ENCODE measurements at regions not wholly inside any gene's neighbourhood (a gene's known extent, or its start where the extent isn't known, plus 50 kb on each side); places are given as distances from the start of the nearest gene placed in this dataset.

DNA sequence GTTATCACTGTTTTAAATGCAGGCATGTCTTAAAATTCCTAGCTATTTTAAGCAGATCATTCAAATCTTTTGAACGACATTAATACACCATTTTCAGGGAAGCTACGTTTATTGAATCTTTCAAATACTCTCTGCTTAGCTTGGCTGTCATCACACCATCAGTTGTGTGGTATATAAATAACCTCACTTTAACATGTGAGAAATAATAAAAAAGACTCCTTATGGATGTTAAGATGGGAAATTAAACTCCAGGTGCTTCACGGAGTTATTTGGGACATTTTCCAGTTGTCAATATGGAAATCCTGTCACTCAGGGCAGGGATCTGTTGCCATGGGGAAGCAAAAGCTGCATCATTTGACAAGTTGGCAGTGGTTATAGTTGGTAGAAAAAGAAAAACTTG lies 649.2 kb upstream of the CDH2 start:
- DNase-seq, result no peak
- TF ChIP-seq, protein P1, sequence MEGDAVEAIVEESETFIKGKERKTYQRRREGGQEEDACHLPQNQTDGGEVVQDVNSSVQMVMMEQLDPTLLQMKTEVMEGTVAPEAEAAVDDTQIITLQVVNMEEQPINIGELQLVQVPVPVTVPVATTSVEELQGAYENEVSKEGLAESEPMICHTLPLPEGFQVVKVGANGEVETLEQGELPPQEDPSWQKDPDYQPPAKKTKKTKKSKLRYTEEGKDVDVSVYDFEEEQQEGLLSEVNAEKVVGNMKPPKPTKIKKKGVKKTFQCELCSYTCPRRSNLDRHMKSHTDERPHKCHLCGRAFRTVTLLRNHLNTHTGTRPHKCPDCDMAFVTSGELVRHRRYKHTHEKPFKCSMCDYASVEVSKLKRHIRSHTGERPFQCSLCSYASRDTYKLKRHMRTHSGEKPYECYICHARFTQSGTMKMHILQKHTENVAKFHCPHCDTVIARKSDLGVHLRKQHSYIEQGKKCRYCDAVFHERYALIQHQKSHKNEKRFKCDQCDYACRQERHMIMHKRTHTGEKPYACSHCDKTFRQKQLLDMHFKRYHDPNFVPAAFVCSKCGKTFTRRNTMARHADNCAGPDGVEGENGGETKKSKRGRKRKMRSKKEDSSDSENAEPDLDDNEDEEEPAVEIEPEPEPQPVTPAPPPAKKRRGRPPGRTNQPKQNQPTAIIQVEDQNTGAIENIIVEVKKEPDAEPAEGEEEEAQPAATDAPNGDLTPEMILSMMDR (IDR thresholded peaks at IDR 0.05), result no peak
- Histone ChIP-seq H3K36me3 (no peaks in the 10 kb centered on the region), H3K4me1 (no peaks in the 10 kb centered on the region), H3K4me3 (no peak overlapping the region), H3K9me3 (no peaks in the 10 kb centered on the region), H3K27me3 (no peaks in the 10 kb centered on the region), H3K27ac (no peak overlapping the region)
- intact Hi-C loops (cut with DNase I; ENCODE audit: low total_unique reads), result no loop called here

DNA sequence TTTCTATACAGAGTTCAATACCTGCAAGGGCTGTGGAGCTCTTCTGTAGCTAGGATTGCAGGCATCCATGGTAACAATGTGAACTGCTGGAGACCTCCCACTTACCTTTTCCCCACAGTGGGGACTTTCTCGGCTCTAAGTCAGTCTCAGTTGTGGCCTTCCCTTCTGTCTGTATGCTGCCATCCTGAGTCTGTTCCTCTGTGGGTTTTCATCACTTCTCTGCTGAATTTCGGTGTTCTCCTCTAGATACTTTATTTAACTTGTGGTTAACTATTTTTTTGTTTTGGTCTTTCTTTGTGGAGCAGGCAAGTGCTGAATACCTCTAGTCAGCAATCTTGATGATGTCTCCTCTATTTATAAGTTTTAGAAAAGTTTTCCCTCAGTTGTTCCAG lies 647.2 kb upstream of the CDH2 start:
- TF ChIP-seq, protein P1 (IDR thresholded peaks at IDR 0.05), result no peak
- Histone ChIP-seq H3K4me3 (no peak overlapping the region), H3K9me3 (no peaks in the 10 kb centered on the region), H3K36me3 (no peaks in the 10 kb centered on the region), H3K27me3 (no peaks in the 10 kb centered on the region), H3K4me1 (no peaks in the 10 kb centered on the region), H3K27ac (no peak overlapping the region)
- intact Hi-C loops (cut with DNase I; ENCODE audit: low total_unique reads), result no loop called here
- no peak for DNase-seq

DNA sequence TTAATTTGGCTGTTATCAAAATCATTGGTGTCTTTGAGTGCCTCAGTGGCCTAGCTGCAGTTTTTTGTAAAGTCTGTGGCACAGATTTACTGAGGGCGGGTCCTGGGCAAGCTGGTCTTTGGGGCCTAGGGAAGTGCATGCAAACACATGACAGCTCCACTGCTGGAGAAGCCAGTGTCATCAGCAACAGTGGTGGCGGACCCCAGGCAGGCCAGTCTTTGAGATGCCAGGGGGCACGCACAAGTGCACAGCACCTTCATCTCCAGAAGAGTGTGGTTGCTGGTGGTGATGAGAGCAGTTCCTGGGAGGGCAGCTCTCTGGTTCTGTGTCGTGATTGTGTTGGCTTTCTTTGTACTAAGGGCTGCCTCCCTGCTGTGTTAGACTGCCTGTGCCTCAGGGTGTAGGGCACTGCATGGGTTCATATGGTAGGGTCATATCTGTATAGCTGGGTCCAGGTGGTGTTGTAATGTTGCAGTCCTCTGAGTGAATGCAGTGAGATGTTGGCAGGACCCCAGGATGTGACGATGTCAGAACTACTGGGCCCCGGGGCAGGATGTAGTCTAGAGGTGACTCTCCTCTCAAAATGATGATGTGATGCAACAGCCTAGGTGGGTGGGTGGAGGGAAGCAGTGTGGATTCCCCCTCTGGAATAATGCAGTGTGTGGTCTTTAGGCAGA lies 646.7 kb upstream of the CDH2 start:
- TF ChIP-seq, protein P1 (IDR thresholded peaks at IDR 0.05), result no peak
- Histone ChIP-seq H3K9me3 (no peaks in the 10 kb centered on the region), H3K27me3 (no peaks in the 10 kb centered on the region), H3K27ac (no peak overlapping the region), H3K4me1 (no peaks in the 10 kb centered on the region), H3K36me3 (no peaks in the 10 kb centered on the region), H3K4me3 (no peak overlapping the region)
- intact Hi-C loops (cut with DNase I; ENCODE audit: low total_unique reads), result no loop called here
- DNase-seq, result no peak

DNA sequence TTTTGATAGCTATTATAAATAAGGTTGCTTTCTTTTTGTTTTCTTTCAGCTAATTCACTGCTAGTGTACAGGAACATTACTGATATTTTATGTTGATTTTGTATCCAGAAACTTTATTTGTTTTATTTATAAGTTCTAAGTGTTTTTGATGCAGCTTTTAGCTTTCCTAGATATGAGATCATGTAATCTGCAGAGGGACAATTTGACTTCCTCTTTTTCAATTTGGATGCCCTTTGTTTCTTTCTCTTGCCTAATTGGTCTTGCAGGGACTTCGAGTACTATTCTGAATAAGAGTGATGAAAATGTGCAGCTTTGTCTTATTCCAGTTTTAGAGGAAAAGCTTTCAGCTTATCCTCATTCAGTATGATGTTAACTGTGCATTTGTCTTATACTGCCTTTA lies 643.4 kb upstream of the CDH2 start:
- TF ChIP-seq, protein P1 (IDR thresholded peaks at IDR 0.05), result no peak
- H3K9me3 ChIP-seq, result no peaks in the 10 kb centered on the region
- no peak for DNase-seq
- intact Hi-C loops (cut with DNase I; ENCODE audit: low total_unique reads), result no loop called here
- no peaks in the 10 kb centered on the region for H3K36me3 ChIP-seq
- H3K27me3 ChIP-seq, result no peaks in the 10 kb centered on the region
- H3K4me3 ChIP-seq, result no peak overlapping the region
- H3K4me1 ChIP-seq, result no peaks in the 10 kb centered on the region
- H3K27ac ChIP-seq, result no peak overlapping the region

DNA sequence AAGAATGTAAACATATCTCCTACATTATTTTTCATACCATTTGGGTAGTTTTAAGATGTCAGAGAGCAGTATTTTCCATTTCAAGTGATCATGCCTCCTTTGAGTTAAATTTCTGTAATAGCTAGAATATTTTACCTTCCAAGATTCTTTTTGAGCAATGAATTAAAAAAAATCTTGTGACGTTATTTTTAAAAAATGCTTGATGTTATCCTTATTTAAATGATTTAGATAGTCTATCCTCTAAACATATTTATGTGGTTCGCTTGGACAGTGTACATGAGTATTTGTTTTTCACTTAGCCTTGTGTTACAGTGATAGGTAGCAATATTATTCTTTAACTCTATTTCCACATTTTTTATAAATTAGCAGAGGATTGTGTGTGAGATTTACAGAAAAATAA lies 639.2 kb upstream of the CDH2 start:
- no peak overlapping the region for H3K27ac ChIP-seq

More for the DNA sequence above, 639.2 kb upstream of the CDH2 start:
- Histone ChIP-seq H3K27me3 (no peaks in the 10 kb centered on the region), H3K36me3 (no peaks in the 10 kb centered on the region), H3K4me1 (no peaks in the 10 kb centered on the region), H3K9me3 (no peaks in the 10 kb centered on the region), H3K4me3 (no peak overlapping the region)
- intact Hi-C loops (cut with DNase I; ENCODE audit: low total_unique reads), result no loop called here
- TF ChIP-seq, protein P1 (IDR thresholded peaks at IDR 0.05), result no peak
- no peak for DNase-seq

Measured in tibial artery (tissue), 4 donors.